ENCODE measurements at regions not wholly inside any gene's neighbourhood (a gene's known extent, or its start where the extent isn't known, plus 50 kb on each side); places are given as distances from the start of the nearest gene placed in this dataset.

DNA sequence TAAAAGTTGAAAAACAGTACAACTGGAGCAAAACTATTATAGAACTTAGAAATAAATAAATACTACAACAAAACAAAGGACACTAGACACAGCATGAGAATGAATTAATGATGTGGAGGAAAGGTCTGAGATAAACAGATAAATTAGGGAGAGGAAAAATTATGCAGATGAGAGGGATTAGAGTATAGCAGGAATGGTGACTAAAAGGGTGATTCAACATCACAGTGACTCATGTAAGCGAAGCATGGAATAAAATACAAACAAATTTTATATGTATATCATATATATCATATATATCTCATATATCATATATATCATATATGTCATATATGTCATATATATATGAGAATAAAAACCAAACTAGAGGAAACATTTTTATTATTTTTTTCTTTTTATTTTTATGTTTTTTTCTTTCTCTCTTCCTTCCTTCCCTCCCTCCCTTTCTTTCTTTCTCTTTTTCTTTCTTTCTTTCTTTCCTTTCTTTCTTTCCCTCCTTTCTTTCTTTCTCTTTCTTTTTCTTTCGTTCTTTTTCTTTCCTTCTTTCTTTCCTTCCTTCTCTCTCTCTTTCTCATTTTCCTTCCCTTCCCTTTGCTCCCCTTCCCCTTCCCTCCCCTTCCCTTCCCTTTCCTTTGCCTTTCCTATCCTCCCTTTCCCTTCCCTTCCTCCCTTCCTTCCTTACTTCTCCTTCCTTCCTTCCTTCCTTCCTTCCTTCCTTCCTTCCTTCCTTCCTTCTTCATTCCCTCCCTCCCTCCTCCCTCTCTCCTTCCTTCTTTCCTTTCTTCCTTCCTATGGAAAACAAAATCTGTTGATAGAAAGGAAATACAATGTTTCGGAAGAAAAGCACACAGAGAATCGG, 1014.6 kb downstream of the GRIK2 start:
- no peak for DNase-seq (ENCODE audit: low spot score)

DNA sequence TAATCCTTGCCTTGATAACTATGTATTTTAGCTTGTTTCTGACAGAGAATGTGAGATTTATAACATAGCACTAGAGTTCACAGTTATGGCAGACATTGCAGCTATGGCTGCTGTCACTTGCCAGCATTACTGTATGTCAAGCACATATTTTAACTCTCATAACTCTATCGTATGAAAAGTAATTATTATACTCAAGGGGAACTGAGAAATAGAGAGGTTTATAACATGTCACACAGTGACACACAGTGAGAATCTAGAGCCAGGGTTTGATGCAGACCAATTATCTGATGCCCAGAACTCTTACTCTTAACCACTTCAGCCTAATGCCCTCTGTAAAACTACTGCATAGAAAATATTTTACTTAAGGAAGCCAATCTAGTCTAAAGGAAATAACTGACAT, 1012.4 kb downstream of the GRIK2 start:
- no peak for DNase-seq (ENCODE audit: low spot score)

DNA sequence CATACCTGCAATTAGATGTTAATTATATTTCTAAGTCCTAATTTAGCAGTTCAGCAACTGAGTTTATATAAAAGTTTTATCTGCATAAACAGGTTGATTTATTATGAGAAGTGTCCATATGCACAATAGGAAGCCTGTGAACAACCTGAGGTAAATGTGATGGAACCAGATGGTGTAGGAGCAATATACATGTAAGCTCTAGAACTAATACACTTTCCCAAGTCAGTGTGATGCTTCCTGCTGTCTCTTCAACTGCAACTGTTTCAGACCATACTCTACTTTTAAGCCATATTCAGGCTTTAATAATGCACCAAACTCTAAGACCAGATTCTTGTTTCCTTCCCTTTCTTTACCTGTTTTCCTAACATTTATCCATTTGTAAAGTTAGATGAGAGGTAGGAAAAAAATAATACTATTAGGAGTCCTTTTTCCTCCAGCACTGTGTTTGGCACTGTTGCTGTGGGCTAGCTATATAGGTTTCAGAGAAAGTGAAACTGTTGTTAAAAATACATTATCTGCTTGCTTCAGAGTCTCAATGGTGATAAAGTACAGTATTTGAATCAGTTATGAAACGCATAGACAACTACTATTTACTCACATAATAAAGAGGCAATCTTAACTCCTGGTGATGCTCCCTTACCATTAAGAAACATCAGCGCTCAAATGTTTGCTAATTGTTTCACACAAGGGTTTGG, 1009.3 kb downstream of the GRIK2 start:
- DNase-seq (ENCODE audit: low spot score): no peak

DNA sequence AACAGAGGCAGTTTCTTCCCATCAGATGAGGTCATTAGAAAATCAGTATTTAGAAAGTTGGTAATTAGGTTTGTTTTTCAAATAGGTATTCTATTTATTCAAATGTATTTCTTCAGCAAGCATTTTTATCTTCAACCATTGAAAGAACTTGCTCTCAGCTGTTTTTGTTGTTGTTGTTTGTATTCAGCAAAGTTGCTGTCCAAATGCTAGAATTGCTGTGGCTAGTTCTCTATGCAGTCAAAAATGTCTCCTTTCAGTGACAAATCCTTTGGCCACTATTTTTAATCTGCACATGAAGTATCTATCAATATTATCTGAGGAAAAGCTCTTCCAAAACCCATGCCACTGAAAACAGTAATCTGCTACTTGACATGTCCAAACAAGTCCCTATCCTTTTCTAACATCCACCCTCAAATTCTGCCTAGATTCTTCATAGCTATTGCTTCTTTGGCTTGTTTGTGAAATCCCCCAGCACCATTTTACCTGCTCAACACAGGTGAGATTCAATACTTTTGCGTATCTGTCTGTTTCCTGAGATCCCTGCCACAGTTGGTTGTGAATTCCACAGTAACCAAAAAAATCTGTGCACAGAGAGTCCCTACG, 1005.4 kb downstream of the GRIK2 start:
- no peak for DNase-seq (ENCODE audit: low spot score)

- no peak for DNase-seq (ENCODE audit: low spot score)
These were observed 997.0 kb downstream of the GRIK2 start for GRCh38 chr6:102390541-102390940.

- no peak for DNase-seq (ENCODE audit: low spot score)
These were observed 996.5 kb downstream of the GRIK2 start for GRCh38 chr6:102389994-102390393.

GRCh38 chr6:102387326-102388033, 994.0 kb downstream of the GRIK2 start:
- DNase-seq (ENCODE audit: low spot score): no peak

GRCh38 chr6:102381203-102381602, 987.7 kb downstream of the GRIK2 start:
- no peak for DNase-seq (ENCODE audit: low spot score)

DNA sequence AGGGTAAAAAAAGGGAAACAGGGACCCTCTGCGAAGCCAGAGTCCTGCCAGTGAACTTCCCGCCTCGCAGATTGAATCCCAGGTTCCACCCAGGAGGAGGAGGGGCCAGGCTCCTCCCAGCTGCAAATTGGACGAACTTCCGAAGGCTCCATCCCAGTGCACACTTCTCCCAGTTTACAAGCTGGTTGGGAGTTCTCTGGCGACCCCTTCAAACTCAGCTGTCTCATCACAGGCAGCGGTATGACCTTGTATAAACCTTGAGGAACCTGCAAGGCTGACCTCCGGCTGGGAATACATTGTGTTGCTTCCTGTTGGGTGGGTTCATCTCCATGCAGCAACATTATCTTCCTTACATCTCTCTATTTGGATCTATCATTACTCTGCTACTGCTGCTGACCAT, 962.7 kb downstream of the GRIK2 start:
- DNase-seq (ENCODE audit: low spot score): no peak

GRCh38 chr6:102355578-102355977, 962.1 kb downstream of the GRIK2 start:
- no peak for DNase-seq (ENCODE audit: low spot score)

- DNase-seq (ENCODE audit: low spot score): no peak
These were observed 959.0 kb downstream of the GRIK2 start for GRCh38 chr6:102352552-102352951.

- no peak for DNase-seq (ENCODE audit: low spot score)
These were observed 951.3 kb downstream of the GRIK2 start for GRCh38 chr6:102344769-102345168.

- DNase-seq (ENCODE audit: low spot score): no peak
These were observed 946.8 kb downstream of the GRIK2 start for GRCh38 chr6:102340311-102340710.

DNA sequence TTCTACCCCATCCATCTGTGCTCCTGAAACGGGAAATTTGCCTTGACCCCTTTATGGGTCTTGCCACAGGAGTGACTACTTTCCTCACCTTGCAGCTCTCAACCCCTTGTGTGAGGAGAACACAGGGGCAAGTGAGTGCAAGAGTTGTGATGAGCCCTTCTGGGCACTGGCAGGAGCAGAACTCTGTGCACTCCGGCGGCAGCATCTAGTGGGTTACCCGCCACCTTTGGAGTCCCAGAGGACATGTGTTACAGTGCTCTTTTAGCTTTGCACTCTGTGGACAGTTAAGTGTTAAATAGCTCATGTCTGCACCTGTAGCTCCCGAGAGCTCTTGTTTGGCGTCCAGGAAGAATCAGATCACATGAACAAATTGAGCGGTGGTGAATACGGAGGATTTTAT, 940.2 kb downstream of the GRIK2 start:
- DNase-seq (ENCODE audit: low spot score): no peak

GRCh38 chr6:102327697-102328225, 934.3 kb downstream of the GRIK2 start:
- no peak for DNase-seq (ENCODE audit: low spot score)

DNA sequence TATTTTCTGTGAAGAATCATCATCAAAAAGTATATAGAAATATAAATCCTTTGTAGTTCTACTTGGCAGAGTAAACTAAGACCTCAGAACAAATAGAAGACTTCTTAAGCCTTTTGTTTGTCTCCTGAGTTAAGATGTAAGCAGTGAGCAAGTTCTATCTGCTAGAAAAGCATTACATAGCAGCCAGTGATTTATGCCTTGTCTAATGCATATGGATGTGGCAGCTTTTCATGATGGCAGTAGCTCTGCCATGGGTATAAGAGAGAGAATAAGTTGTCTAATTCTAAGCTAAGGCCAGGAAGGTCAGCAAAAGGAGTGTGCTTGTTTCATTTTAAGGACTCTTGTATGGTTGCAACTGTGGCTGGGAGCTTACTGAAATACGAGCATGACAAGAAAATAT, 920.2 kb downstream of the GRIK2 start:
- DNase-seq (ENCODE audit: low spot score): no peak

DNA sequence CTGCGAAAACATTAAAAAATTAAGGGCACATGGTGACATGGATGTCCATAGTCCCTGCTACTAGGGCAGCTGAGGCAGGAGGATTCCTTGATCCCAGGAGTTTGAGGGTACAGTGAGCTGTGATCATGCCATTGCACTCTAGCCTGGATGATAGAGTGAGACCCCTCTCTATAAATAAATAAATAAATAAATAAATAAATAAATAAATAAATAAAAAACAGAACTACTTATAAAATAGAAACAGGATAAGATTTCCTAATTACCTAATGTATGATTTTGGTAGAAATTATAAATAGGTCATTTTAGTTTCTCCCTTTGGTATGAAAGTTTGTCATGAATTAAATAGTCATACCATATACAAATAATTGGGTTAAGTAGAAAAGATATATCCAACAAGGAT, 916.2 kb downstream of the GRIK2 start:
- no peak for DNase-seq (ENCODE audit: low spot score)

- DNase-seq (ENCODE audit: low spot score): no peak
These were observed 906.8 kb downstream of the GRIK2 start for GRCh38 chr6:102300350-102300749.

GRCh38 chr6:102298051-102298450, 904.5 kb downstream of the GRIK2 start:
- DNase-seq (ENCODE audit: low spot score): no peak
